ENCODE measurements at regions not wholly inside any gene's neighbourhood (a gene's known extent, or its start where the extent isn't known, plus 50 kb on each side); places are given as distances from the start of the nearest gene placed in this dataset.

DNA sequence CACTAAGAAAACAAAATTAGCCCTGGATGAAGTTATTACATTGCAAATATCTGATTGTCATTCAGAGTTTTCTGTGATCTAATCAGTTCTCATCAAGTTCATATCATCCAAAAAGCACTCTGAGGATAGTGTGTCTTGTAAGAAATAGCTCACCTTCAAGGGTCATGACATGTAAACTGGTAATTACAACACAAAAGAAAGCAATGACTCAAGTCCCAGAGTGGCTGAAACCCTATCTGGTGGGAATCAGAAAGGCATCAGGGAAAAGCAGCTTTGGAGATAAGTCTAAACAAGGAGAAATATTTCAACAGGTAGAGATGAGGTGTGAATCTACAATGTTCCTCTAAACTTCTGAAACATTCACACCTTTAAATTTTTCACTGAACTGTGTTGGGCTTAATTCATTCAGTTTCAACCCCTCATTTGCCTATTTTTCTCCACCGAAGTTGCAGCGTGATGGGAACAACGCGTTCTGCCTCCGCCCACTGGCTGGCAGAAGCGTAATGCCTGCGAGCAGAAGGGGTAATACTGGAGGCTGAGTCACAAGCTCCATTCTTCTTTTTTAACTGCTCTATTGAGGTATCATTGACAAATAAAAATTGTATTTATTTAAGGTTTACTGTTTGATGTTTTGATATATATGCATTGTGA lies 155.2 kb upstream of the IPO5 start:
- Mint-ChIP-seq H3K4me1 (ENCODE audit: unreplicated experiment) (no peaks in the 10 kb centered on the region), H3K27ac (ENCODE audit: unreplicated experiment) (no peak overlapping the region), H3K36me3 (ENCODE audit: low read depth, unreplicated experiment) (peaks cover under 1% of the 10 kb centered on the region), H3K4me3 (ENCODE audit: unreplicated experiment) (no peak overlapping the region), H3K27me3 (ENCODE audit: unreplicated experiment) (peaks cover 2% of the 10 kb centered on the region), H3K9me3 (ENCODE audit: unreplicated experiment) (peaks cover 2% of the 10 kb centered on the region)
- DNase-seq (ENCODE audit: low spot score) = no peak
- TF ChIP-seq, protein P1, sequence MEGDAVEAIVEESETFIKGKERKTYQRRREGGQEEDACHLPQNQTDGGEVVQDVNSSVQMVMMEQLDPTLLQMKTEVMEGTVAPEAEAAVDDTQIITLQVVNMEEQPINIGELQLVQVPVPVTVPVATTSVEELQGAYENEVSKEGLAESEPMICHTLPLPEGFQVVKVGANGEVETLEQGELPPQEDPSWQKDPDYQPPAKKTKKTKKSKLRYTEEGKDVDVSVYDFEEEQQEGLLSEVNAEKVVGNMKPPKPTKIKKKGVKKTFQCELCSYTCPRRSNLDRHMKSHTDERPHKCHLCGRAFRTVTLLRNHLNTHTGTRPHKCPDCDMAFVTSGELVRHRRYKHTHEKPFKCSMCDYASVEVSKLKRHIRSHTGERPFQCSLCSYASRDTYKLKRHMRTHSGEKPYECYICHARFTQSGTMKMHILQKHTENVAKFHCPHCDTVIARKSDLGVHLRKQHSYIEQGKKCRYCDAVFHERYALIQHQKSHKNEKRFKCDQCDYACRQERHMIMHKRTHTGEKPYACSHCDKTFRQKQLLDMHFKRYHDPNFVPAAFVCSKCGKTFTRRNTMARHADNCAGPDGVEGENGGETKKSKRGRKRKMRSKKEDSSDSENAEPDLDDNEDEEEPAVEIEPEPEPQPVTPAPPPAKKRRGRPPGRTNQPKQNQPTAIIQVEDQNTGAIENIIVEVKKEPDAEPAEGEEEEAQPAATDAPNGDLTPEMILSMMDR (IDR thresholded peaks at IDR 0.05; ENCODE audit: unreplicated experiment) = no peak

GRCh38 chr13:97798836-97799235 lies 154.6 kb upstream of the IPO5 start:
- H3K9me3 Mint-ChIP-seq (ENCODE audit: unreplicated experiment) = no peaks in the 10 kb centered on the region
- no peak for DNase-seq (ENCODE audit: low spot score)
- TF ChIP-seq, protein P1 (IDR thresholded peaks at IDR 0.05; ENCODE audit: unreplicated experiment) = no peak
- H3K4me3 Mint-ChIP-seq (ENCODE audit: unreplicated experiment) = no peak overlapping the region
- no peaks in the 10 kb centered on the region for H3K4me1 Mint-ChIP-seq (ENCODE audit: unreplicated experiment)
- no peaks in the 10 kb centered on the region for H3K36me3 Mint-ChIP-seq (ENCODE audit: low read depth, unreplicated experiment)
- no peak overlapping the region for H3K27ac Mint-ChIP-seq (ENCODE audit: unreplicated experiment)
- no peaks in the 10 kb centered on the region for H3K27me3 Mint-ChIP-seq (ENCODE audit: unreplicated experiment)

DNA sequence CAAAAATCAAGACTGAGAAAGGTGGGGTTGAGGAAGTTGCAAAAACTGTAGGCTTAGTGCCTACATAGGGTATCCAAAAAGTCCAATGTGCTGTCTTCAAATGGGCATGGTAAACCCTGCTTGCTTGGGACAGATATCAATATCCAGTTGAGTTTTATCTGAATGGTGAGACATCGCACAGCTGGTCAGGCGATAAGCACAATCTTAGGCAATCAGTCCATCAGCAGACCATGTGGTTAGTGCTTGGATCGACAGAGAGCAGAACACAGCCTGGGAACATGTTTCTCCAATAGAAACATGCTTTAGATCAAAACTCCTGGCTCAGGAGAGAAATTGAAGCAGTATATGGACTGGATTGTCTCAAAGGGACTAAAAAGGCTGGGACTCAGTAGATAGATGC lies 151.3 kb upstream of the IPO5 start:
- Mint-ChIP-seq H3K4me1 (ENCODE audit: unreplicated experiment) (no peaks in the 10 kb centered on the region), H3K36me3 (ENCODE audit: low read depth, unreplicated experiment) (no peaks in the 10 kb centered on the region), H3K27me3 (ENCODE audit: unreplicated experiment) (no peaks in the 10 kb centered on the region), H3K27ac (ENCODE audit: unreplicated experiment) (no peak overlapping the region), H3K4me3 (ENCODE audit: unreplicated experiment) (no peak overlapping the region), H3K9me3 (ENCODE audit: unreplicated experiment) (no peaks in the 10 kb centered on the region)
- TF ChIP-seq, protein P1 (IDR thresholded peaks at IDR 0.05; ENCODE audit: unreplicated experiment) = no peak
- DNase-seq (ENCODE audit: low spot score) = no peak

GRCh38 chr13:97809576-97809975 lies 143.9 kb upstream of the IPO5 start:
- Mint-ChIP-seq H3K36me3 (ENCODE audit: low read depth, unreplicated experiment) (no peaks in the 10 kb centered on the region), H3K9me3 (ENCODE audit: unreplicated experiment) (no peaks in the 10 kb centered on the region), H3K4me1 (ENCODE audit: unreplicated experiment) (no peaks in the 10 kb centered on the region), H3K27ac (ENCODE audit: unreplicated experiment) (no peak overlapping the region), H3K27me3 (ENCODE audit: unreplicated experiment) (peaks cover 1% of the 10 kb centered on the region), H3K4me3 (ENCODE audit: unreplicated experiment) (no peak overlapping the region)
- TF ChIP-seq, protein P1 (IDR thresholded peaks at IDR 0.05; ENCODE audit: unreplicated experiment) = no peak
- no peak for DNase-seq (ENCODE audit: low spot score)

DNA sequence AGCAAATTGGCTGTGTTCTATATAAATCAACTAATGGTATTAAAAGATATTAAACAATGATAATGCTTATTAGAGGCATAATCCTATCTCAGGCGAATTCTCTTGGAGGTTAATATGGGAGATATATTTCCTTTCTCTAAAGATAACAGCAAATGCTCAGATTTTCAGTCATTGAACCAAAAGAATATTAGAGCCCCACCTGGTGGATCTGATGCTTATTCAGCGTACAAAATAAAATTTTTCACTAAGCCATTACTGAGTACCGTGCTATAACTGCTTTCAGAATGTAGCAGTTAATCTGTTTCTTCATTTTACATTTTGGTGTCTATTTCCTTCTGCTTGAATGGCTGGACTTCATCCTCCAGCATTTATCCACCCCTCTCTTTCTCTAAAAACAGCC lies 143.3 kb upstream of the IPO5 start:
- H3K27me3 Mint-ChIP-seq (ENCODE audit: unreplicated experiment) = peaks cover 1% of the 10 kb centered on the region
- H3K4me3 Mint-ChIP-seq (ENCODE audit: unreplicated experiment) = no peak overlapping the region
- TF ChIP-seq, protein P1 (IDR thresholded peaks at IDR 0.05; ENCODE audit: unreplicated experiment) = peak; percentile 32
- no peak for DNase-seq (ENCODE audit: low spot score)
- H3K9me3 Mint-ChIP-seq (ENCODE audit: unreplicated experiment) = no peaks in the 10 kb centered on the region
- no peak overlapping the region for H3K27ac Mint-ChIP-seq (ENCODE audit: unreplicated experiment)
- no peaks in the 10 kb centered on the region for H3K36me3 Mint-ChIP-seq (ENCODE audit: low read depth, unreplicated experiment)
- H3K4me1 Mint-ChIP-seq (ENCODE audit: unreplicated experiment) = no peaks in the 10 kb centered on the region

Measured in endothelial cell (in vitro differentiated cells).